CD4-positive, alpha-beta T cell (primary cell): ENCODE measurements at regions not wholly inside any gene's neighbourhood (a gene's known extent, or its start where the extent isn't known, plus 50 kb on each side); places are given as distances from the start of the nearest gene placed in this dataset.

ENCODE experiments used
- ATAC-seq: fragments of 200-7000 bp; cut with Tn5 transposase; one replicate; pipeline ENCODE4 v1.10.0; 2022; ENCODE audit warnings: mild to moderate bottlenecking; ENCODE audit not compliant: poor library complexity
- CTCF ChIA-PET: fragments of 350-600 bp; sonication (Branson Sonifier 250); formaldehyde crosslinking; loops from one replicate; lab custom pipeline; 2021; ENCODE audit warnings: antibody characterized with exemption, inconsistent platforms; lab: Charles Lee
- POLR2A ChIA-PET: fragments of 350-600 bp; sonication (Branson Sonifier 250); formaldehyde crosslinking; loops from one replicate; lab custom pipeline; 2021; ENCODE audit warnings: antibody characterized with exemption, inconsistent platforms; lab: Charles Lee
- DNase-seq, 14 experiments: peaks; one replicate each; pipeline ENCODE4 v3.0.0-alpha.2; 2013 to 2020; ENCODE audit warnings: mixed read lengths in 2 of 14
- H3K27ac ChIP-seq, 2 donors: one replicate each; pipeline versions ENCODE4 v1.5.1 to v1.7.0; 2013; ENCODE audit warnings: low read length in 2 of 2, low read depth in 1 of 2, mild to moderate bottlenecking in 1 of 2
- H3K27me3 ChIP-seq, 2 experiments: 1 replicate in 1 of 2; 2 replicates in 1 of 2; pipeline versions ENCODE4 v1.6.1 to v1.7.0; 2013; ENCODE audit warnings: low read length in 2 of 2, control low read depth in 1 of 2, mild to moderate bottlenecking in 1 of 2, moderate library complexity in 1 of 2; ENCODE audit not compliant: insufficient read depth in 2 of 2, control insufficient read depth in 1 of 2
- H3K36me3 ChIP-seq: one replicate; pipeline ENCODE4 v1.6.1; 2013; ENCODE audit warnings: low read length, control low read depth; ENCODE audit not compliant: insufficient read depth
- H3K4me1 ChIP-seq: one replicate; pipeline ENCODE4 v1.6.1; 2013; ENCODE audit warnings: low read length, control low read depth; ENCODE audit not compliant: insufficient read depth
- H3K4me3 ChIP-seq: one replicate; pipeline ENCODE4 v1.5.1; 2013; ENCODE audit warnings: mild to moderate bottlenecking, low read length, moderate library complexity
- H3K9me3 ChIP-seq, 2 experiments: 1 replicate in 1 of 2; 2 replicates in 1 of 2; pipeline versions ENCODE4 v1.6.1 to v1.7.0; 2013; ENCODE audit warnings: low read length in 2 of 2, mild to moderate bottlenecking in 2 of 2, control low read depth in 1 of 2, moderate library complexity in 1 of 2; ENCODE audit not compliant: control insufficient read depth in 1 of 2, insufficient read depth in 1 of 2
- H3K27ac Mint-ChIP-seq: one replicate; pipeline ENCODE4 v1.8.0; 2020; ENCODE audit warnings: mixed read lengths
- H3K27me3 Mint-ChIP-seq: one replicate; pipeline ENCODE4 v1.8.0; 2021; ENCODE audit warnings: mixed read lengths
- H3K36me3 Mint-ChIP-seq: one replicate; pipeline ENCODE4 v1.8.0; 2021; ENCODE audit warnings: low read depth, mixed read lengths
- H3K4me1 Mint-ChIP-seq: one replicate; pipeline ENCODE4 v1.8.0; 2021; ENCODE audit warnings: low read depth, mixed read lengths
- H3K4me3 Mint-ChIP-seq: one replicate; pipeline ENCODE4 v1.8.0; 2020; ENCODE audit warnings: mild to moderate bottlenecking, mixed read lengths
- H3K9me3 Mint-ChIP-seq: one replicate; pipeline ENCODE4 v1.8.0; 2020; ENCODE audit warnings: mixed read lengths
- intact Hi-C, 2 experiments: fragments of 100-400 bp; cut with DNase I in 1 of 2; cut with micrococcal nuclease in 1 of 2; formaldehyde crosslinking; loops; one replicate each; pipeline versions ENCODE4 v1.15.1 to v1.9.0; 2023 to 2025; cut with DNase I, micrococcal nuclease
- TF ChIP-seq, protein P1 (sequence below): fragments of 200-600 bp; IDR thresholded peaks from one replicate; pipeline ENCODE4 v1.8.0; 2022; ENCODE audit warnings: antibody characterized with exemption, mild to moderate bottlenecking

GRCh38 chr11:110971140-110971539 lies 258.9 kb upstream of the ARHGAP20 start:
- H3K9me3 Mint-ChIP-seq = no peaks in the 10 kb centered on the region
- TF ChIP-seq, protein P1, sequence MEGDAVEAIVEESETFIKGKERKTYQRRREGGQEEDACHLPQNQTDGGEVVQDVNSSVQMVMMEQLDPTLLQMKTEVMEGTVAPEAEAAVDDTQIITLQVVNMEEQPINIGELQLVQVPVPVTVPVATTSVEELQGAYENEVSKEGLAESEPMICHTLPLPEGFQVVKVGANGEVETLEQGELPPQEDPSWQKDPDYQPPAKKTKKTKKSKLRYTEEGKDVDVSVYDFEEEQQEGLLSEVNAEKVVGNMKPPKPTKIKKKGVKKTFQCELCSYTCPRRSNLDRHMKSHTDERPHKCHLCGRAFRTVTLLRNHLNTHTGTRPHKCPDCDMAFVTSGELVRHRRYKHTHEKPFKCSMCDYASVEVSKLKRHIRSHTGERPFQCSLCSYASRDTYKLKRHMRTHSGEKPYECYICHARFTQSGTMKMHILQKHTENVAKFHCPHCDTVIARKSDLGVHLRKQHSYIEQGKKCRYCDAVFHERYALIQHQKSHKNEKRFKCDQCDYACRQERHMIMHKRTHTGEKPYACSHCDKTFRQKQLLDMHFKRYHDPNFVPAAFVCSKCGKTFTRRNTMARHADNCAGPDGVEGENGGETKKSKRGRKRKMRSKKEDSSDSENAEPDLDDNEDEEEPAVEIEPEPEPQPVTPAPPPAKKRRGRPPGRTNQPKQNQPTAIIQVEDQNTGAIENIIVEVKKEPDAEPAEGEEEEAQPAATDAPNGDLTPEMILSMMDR = no peak
- ChIA-PET CTCF (no interaction called here), POLR2A (no interaction called here)
- DNase-seq (no peak), ATAC-seq (no peak)
- no peak overlapping the region for H3K27ac Mint-ChIP-seq
- no peak overlapping the region for H3K27ac ChIP-seq
- H3K27me3 ChIP-seq = no peaks in the 10 kb centered on the region
- H3K4me3 ChIP-seq = no peak overlapping the region
- H3K4me3 Mint-ChIP-seq = no peak overlapping the region
- H3K4me1 Mint-ChIP-seq = no peaks in the 10 kb centered on the region
- no peaks in the 10 kb centered on the region for H3K9me3 ChIP-seq
- H3K27me3 Mint-ChIP-seq = peaks cover 3% of the 10 kb centered on the region
- no peaks in the 10 kb centered on the region for H3K36me3 ChIP-seq
- intact Hi-C loops = no loop called here
- H3K36me3 Mint-ChIP-seq = no peaks in the 10 kb centered on the region
- no peaks in the 10 kb centered on the region for H3K4me1 ChIP-seq

DNA sequence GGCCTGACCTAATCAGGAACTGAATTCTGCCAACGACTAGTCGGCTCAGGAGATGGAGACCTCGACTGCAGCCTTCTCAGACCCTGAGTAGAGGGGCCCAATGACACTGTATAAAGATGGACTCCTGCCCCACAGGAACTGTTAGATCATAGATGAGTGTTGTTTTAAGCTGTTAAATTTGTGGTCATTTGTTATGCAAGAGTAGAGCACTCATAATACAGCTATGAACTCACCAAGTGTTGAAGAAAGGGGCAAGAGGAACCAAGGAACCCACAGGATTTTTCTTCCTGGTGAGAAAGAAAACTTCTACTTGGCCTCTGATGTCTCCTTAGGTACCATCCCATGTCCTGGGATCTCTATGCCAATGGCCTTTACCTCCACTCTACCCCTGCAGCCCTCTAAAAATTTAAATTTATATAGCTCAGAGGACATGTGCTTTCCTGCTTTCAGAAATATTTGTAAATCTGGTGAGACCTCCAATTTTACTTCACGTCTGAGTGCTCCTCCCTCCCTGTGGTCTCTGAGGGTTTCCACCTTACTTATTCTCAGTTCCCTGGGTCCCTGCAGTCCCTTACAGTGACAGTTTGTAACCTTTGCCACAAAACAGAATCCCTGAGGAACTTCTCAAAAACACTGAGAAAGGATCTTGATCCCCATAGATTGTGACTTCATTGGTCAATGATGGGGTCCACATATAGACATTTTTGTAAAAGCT lies 256.3 kb upstream of the ARHGAP20 start:
- no peaks in the 10 kb centered on the region for H3K9me3 ChIP-seq
- H3K36me3 ChIP-seq = no peaks in the 10 kb centered on the region
- ChIA-PET POLR2A (no interaction called here), CTCF (no interaction called here)
- H3K27me3 ChIP-seq = no peaks in the 10 kb centered on the region
- Mint-ChIP-seq H3K4me3 (no peak overlapping the region), H3K4me1 (no peaks in the 10 kb centered on the region), H3K9me3 (no peaks in the 10 kb centered on the region), H3K27ac (no peak overlapping the region), H3K27me3 (peaks cover 3% of the 10 kb centered on the region), H3K36me3 (no peaks in the 10 kb centered on the region)
- DNase-seq = peak in 2 of 14 experiments; percentile 3 to 8
- ATAC-seq = no peak
- H3K4me1 ChIP-seq = no peaks in the 10 kb centered on the region
- intact Hi-C loops = no loop called here
- H3K27ac ChIP-seq = no peak overlapping the region
- no peak overlapping the region for H3K4me3 ChIP-seq
- TF ChIP-seq, protein P1 = no peak

DNA sequence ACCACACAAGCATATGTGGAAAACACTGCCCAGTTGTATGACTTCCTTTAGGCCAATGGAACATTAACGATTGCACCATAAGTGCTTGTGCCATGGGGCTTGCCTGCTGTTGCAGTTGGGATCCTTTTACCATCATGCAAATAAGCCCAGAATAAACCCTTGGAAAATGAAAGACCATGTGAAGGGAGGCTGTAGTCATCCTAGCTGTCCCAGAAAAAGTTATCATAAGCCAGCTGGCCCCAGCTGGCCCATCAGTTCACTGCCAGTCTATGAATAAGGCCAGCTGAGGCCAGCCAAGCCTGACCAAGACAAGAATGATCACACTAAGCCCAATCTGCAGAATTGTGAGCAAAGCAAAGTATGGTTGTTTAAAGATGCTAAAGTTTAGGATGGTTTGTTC lies 253.9 kb upstream of the ARHGAP20 start:
- ATAC-seq (no peak), DNase-seq (no peak)
- CTCF ChIA-PET = no interaction called here
- H3K27me3 Mint-ChIP-seq = peaks cover 3% of the 10 kb centered on the region
- H3K27ac ChIP-seq = no peak overlapping the region
- TF ChIP-seq, protein P1 = no peak
- H3K4me3 ChIP-seq = no peak overlapping the region
- H3K4me1 ChIP-seq = no peaks in the 10 kb centered on the region
- H3K4me3 Mint-ChIP-seq = no peak overlapping the region
- POLR2A ChIA-PET = no interaction called here
- no peaks in the 10 kb centered on the region for H3K36me3 Mint-ChIP-seq
- no peaks in the 10 kb centered on the region for H3K4me1 Mint-ChIP-seq
- intact Hi-C loops = no loop called here
- H3K9me3 Mint-ChIP-seq = no peaks in the 10 kb centered on the region
- H3K27me3 ChIP-seq = no peaks in the 10 kb centered on the region
- no peak overlapping the region for H3K27ac Mint-ChIP-seq
- H3K36me3 ChIP-seq = no peaks in the 10 kb centered on the region
- H3K9me3 ChIP-seq = no peaks in the 10 kb centered on the region
